ENCODE measurements at regions not wholly inside any gene's neighbourhood (a gene's known extent, or its start where the extent isn't known, plus 50 kb on each side); places are given as distances from the start of the nearest gene placed in this dataset.
"Not testable (repeated sequence)": the region's sequence is repeated elsewhere in the genome, so short reads cannot be mapped to it uniquely, and the experiment has no call there.

DNA sequence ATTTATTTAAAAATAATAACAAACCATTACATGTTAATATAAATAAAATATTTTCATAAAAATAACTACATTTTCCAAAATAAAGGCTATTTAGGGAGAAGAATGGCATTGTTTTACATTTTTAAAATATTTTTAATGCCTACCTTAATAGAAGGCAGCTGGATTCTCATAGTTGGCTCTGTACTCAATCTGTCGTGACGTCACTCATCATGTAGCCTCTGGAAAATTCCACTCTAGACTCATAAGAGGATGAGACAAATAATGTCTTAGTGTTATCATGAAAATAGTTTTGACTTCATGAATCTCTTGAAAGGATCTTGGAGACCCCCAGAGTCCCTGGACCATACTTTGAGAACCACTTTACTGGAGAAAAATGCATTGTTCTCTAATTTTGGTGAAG, 93.1 kb downstream of the NXNL2 start:
- H3K27ac ChIP-seq, result no peak overlapping the region
- H3K36me3 ChIP-seq (replicated peaks), result no peaks in the 10 kb centered on the region
- H3K27me3 ChIP-seq (replicated peaks), result no peaks in the 10 kb centered on the region
- in situ Hi-C loops (cut with HindIII; ENCODE audit: low pct_ligation_motif_present, low sequenced_read_pairs), result no loop called here
- TF ChIP-seq, protein P1, sequence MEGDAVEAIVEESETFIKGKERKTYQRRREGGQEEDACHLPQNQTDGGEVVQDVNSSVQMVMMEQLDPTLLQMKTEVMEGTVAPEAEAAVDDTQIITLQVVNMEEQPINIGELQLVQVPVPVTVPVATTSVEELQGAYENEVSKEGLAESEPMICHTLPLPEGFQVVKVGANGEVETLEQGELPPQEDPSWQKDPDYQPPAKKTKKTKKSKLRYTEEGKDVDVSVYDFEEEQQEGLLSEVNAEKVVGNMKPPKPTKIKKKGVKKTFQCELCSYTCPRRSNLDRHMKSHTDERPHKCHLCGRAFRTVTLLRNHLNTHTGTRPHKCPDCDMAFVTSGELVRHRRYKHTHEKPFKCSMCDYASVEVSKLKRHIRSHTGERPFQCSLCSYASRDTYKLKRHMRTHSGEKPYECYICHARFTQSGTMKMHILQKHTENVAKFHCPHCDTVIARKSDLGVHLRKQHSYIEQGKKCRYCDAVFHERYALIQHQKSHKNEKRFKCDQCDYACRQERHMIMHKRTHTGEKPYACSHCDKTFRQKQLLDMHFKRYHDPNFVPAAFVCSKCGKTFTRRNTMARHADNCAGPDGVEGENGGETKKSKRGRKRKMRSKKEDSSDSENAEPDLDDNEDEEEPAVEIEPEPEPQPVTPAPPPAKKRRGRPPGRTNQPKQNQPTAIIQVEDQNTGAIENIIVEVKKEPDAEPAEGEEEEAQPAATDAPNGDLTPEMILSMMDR (IDR thresholded peaks at IDR 0.05; ENCODE audit: low read depth, low read length, missing control alignments), result no peak
- DNase-seq, result no peak
- no peak overlapping the region for H3K4me3 ChIP-seq (ENCODE audit: low read depth, low read length)

GRCh38 chr9:88628811-88629210, 93.8 kb downstream of the NXNL2 start:
- Histone ChIP-seq H3K36me3 (replicated peaks) (no peaks in the 10 kb centered on the region), H3K27ac (no peak overlapping the region), H3K27me3 (replicated peaks) (no peaks in the 10 kb centered on the region), H3K4me3 (ENCODE audit: low read depth, low read length) (no peak overlapping the region)
- TF ChIP-seq, protein P1 (IDR thresholded peaks at IDR 0.05; ENCODE audit: low read depth, low read length, missing control alignments), result no peak
- no peak for DNase-seq
- in situ Hi-C loops (cut with HindIII; ENCODE audit: low pct_ligation_motif_present, low sequenced_read_pairs), result no loop called here

GRCh38 chr9:88630574-88630973, 95.6 kb downstream of the NXNL2 start:
- H3K27ac ChIP-seq; in situ Hi-C loops (cut with HindIII; ENCODE audit: low pct_ligation_motif_present, low sequenced_read_pairs); H3K4me3 ChIP-seq (ENCODE audit: low read depth, low read length); H3K36me3 ChIP-seq (replicated peaks); DNase-seq; H3K27me3 ChIP-seq (replicated peaks): not testable (repeated sequence)

DNA sequence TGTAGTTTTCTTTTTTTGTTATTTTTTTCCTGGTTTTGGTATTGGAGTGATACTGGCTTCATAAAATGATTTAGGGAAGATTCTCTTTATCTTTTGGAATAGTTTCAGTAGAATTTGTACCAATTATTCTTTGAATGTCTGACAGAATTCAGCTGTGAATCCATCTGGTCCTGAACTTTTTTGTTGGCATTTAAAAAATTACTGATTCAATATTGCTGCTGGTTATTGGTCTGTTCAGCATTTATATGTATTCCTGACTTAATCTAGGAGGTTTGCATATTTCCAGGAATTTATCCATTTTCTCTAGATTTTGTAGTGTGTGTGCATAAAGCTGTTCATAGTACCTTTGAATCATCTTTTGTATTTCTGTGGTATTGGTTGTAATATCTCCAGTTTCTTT, 100.2 kb downstream of the NXNL2 start:
- no peaks in the 10 kb centered on the region for H3K36me3 ChIP-seq (replicated peaks)
- in situ Hi-C loops (cut with HindIII; ENCODE audit: low pct_ligation_motif_present, low sequenced_read_pairs), result no loop called here
- H3K27ac ChIP-seq, result no peak overlapping the region
- no peak for DNase-seq
- no peak overlapping the region for H3K4me3 ChIP-seq (ENCODE audit: low read depth, low read length)
- no peaks in the 10 kb centered on the region for H3K27me3 ChIP-seq (replicated peaks)
- TF ChIP-seq, protein P1 (IDR thresholded peaks at IDR 0.05; ENCODE audit: low read depth, low read length, missing control alignments), result no peak

DNA sequence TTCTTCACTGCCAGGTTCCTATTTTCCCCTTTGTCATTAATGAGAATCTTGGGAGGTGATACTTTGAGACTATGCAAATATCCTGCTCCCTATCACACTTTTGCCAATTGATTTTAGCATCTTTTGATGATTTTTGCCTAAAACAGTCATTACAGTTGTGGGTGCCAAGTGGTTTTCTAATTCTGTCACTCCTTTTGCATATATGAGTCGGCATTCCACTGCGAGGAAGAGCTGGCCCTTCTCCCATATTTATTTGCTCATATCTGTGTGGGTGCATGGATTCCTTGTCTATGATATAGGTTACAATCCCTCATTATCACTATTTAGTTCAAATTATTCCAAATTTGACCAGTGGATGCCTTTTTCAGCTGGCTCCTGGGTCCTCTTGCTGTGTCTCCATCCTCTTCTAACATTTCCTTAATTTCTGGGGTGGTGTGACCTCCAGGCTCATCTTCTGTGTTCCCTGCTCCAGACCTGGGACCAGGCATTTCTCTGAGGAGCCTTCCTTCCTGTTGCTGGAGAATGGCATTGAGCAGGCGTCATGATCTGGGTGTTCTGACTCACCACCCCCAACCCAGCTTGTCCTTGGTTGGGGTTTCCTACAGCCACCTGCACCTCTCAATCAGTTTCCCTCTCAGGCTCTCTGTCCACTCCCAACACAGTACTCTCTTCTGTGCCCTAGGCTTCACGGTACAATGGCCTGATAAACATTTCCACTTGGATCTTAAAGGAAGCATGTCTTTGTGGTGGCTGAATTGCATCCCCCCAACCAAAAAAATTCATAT, 106.7 kb downstream of the NXNL2 start:
- TF ChIP-seq, protein P1 (IDR thresholded peaks at IDR 0.05; ENCODE audit: low read depth, low read length, missing control alignments), result no peak
- in situ Hi-C loops (cut with HindIII; ENCODE audit: low pct_ligation_motif_present, low sequenced_read_pairs), result no loop called here
- no peak for DNase-seq
- no peaks in the 10 kb centered on the region for H3K27me3 ChIP-seq (replicated peaks)
- no peak overlapping the region for H3K27ac ChIP-seq
- H3K4me3 ChIP-seq (ENCODE audit: low read depth, low read length), result no peak overlapping the region
- H3K36me3 ChIP-seq (replicated peaks), result no peaks in the 10 kb centered on the region

DNA sequence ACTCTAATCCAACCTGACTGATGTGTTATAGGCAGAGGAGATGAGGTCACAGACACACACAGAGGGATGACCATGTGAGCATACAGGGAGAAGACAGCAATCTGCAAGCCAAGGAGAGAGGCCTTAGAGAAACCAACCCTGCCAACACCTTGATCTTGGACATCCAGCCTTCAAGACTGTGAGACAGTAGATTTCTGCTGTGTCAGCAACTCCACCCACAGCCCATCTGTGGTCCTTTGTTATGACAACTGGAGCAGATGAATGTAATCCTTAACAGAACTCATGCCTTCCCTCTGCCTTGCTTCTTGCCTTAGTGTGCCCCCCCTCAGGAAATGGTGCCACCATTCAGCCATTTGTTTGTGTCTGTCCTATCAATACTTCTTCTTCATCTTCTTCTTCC, 107.4 kb downstream of the NXNL2 start:
- no peak overlapping the region for H3K4me3 ChIP-seq (ENCODE audit: low read depth, low read length)
- no peaks in the 10 kb centered on the region for H3K27me3 ChIP-seq (replicated peaks)
- in situ Hi-C loops (cut with HindIII; ENCODE audit: low pct_ligation_motif_present, low sequenced_read_pairs), result no loop called here
- H3K27ac ChIP-seq, result no peak overlapping the region
- no peaks in the 10 kb centered on the region for H3K36me3 ChIP-seq (replicated peaks)
- TF ChIP-seq, protein P1 (IDR thresholded peaks at IDR 0.05; ENCODE audit: low read depth, low read length, missing control alignments), result no peak
- no peak for DNase-seq

Data from brain microvascular endothelial cell (primary cell).